Panc1 (cell line): ENCODE measurements at regions not wholly inside any gene's neighbourhood (a gene's known extent, or its start where the extent isn't known, plus 50 kb on each side); places are given as distances from the start of the nearest gene placed in this dataset.

Experiments used
- ATAC-seq: fragments of 200-7000 bp; cut with Tn5 transposase; 2 replicates; pipeline ENCODE4 v1.9.1; 2020; ENCODE audit warnings: mild to moderate bottlenecking, moderate library complexity
- BruUV-seq: library from RNA; stranded (reverse); fragments of 400-500 nt; replicated peaks from 2 replicates; lab custom pipeline; 2021; lab: Mats Ljungman, UMichigan
- CTCF ChIA-PET: fragments of 300-600 bp; sonication (Branson Sonifier 250); formaldehyde crosslinking; loops from one replicate; lab custom pipeline; 2022; ENCODE audit warnings: antibody characterized with exemption; lab: Charles Lee
- POLR2A ChIA-PET: fragments of 300-600 bp; sonication (Branson Sonifier 250); formaldehyde crosslinking; loops from one replicate; lab custom pipeline; 2022; ENCODE audit warnings: antibody characterized with exemption; lab: Charles Lee
- DNase-seq: peaks from one replicate; pipeline ENCODE4 v3.0.0-alpha.2; 2010; ENCODE audit warnings: low read depth, low spot score
- H3K27ac ChIP-seq: 2 replicates; pipeline ENCODE4 v1.5.1; 2011; ENCODE audit warnings: mild to moderate bottlenecking, low read length, inconsistent platforms
- H3K27me3 ChIP-seq: fragments of 200-500 bp; sonication (Bioruptor generic); 2 replicates; pipeline ENCODE4 v1.6.0; 2014; ENCODE audit warnings: low read length, inconsistent platforms; ENCODE audit not compliant: control insufficient read depth, insufficient read depth
- H3K36me3 ChIP-seq: fragments of 200-500 bp; sonication (Bioruptor generic); 2 replicates; pipeline ENCODE4 v1.5.1; 2014; ENCODE audit warnings: inconsistent platforms, mild to moderate bottlenecking, low read length, moderate library complexity; ENCODE audit not compliant: control insufficient read depth, insufficient read depth
- H3K4me1 ChIP-seq: 2 replicates; pipeline ENCODE4 v1.5.1; 2011; ENCODE audit warnings: inconsistent platforms, mild to moderate bottlenecking, low read length, moderate library complexity; ENCODE audit not compliant: control insufficient read depth, insufficient read depth
- H3K4me3 ChIP-seq, 2 experiments: 2 replicates each; pipeline ENCODE4 v1.5.1; 2011 to 2012; ENCODE audit warnings: low read depth in 2 of 2, low read length in 2 of 2, mild to moderate bottlenecking in 2 of 2, inconsistent platforms in 1 of 2, moderate library complexity in 1 of 2
- H3K9me3 ChIP-seq: fragments of 200-500 bp; sonication (Bioruptor generic); 2 replicates; pipeline ENCODE4 v1.5.1; 2014; ENCODE audit warnings: low read depth, mild to moderate bottlenecking, inconsistent platforms, low read length, moderate library complexity; ENCODE audit not compliant: control insufficient read depth, insufficient read depth
- POLR2AphosphoS5 ChIP-seq: IDR thresholded peaks from 2 replicates; pipeline ENCODE4 v1.6.1; 2012; ENCODE audit warnings: mild to moderate bottlenecking, low read depth, low read length, moderate library complexity
- SIN3A ChIP-seq: IDR thresholded peaks from 2 replicates; pipeline ENCODE4 v1.6.1; 2012; ENCODE audit warnings: low read depth, mild to moderate bottlenecking, low read length, moderate library complexity, borderline replicate concordance; ENCODE audit not compliant: insufficient read depth
- TCF7L2 ChIP-seq: IDR thresholded peaks from 2 replicates; pipeline ENCODE4 v1.6.1; 2011; ENCODE audit warnings: mild to moderate bottlenecking, low read depth, low read length, inconsistent platforms
- in situ Hi-C: cut with HindIII; loops from 2 replicates; pipeline ENCODE4 v1.10.0; 2016; ENCODE audit warnings: low sequenced_read_pairs, low pct_unique_long_range_greater_than_20kb
- intact Hi-C: fragments of 100-400 bp; cut with micrococcal nuclease; formaldehyde crosslinking; loops from one replicate; pipeline ENCODE4 v1.10.0; 2022; ENCODE audit not compliant: unreplicated experiment
- TF ChIP-seq, protein P1 (sequence below), 2 experiments: IDR thresholded peaks; 2 replicates each; pipeline ENCODE4 v1.6.1; 2011 to 2012; ENCODE audit warnings: low read depth in 2 of 2, control low read depth in 1 of 2, low read length in 1 of 2, mild to moderate bottlenecking in 1 of 2, moderate library complexity in 1 of 2; ENCODE audit not compliant: insufficient read depth in 1 of 2
- TF ChIP-seq, protein P2 (sequence below): fragments of 450-650 bp; IDR thresholded peaks from 2 replicates; pipeline ENCODE4 v1.5.1; 2017; ENCODE audit warnings: mild to moderate bottlenecking

DNA sequence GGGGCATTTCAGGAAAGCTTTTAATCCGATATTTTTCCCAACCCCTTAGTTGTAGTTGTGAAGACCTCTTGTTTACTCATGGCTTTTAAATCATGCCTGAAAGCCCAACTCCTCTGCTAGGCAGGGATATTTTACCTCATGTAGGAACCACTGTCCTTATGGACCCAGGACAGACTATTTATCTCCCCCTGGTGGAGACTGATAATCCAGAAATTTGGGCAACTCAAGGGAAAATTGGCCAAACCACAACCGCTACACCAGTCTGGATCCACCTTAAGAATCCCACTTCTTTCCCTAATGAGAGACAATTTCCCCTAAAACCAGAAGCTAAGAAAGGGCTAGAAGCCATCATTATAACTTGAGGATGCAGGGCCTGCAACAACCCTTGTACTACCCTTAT is 248.1 kb upstream of the STAC start:
- Histone ChIP-seq H3K27ac (no peak overlapping the region), H3K27me3 (no peaks in the 10 kb centered on the region), H3K9me3 (no peaks in the 10 kb centered on the region), H3K4me1 (no peaks in the 10 kb centered on the region), H3K36me3 (no peaks in the 10 kb centered on the region), H3K4me3 (no peak overlapping the region)
- no TSS peak for BruUV-seq
- ChIA-PET CTCF (no interaction called here), POLR2A (no interaction called here)
- intact Hi-C loops (loop anchor here (10.0 kb wide), 1 partner anchor 233 kb away; no protein-coding TSS in a partner anchor), in situ Hi-C loops (no loop called here)
- TF ChIP-seq POLR2AphosphoS5 (no peak), SIN3A (no peak), TCF7L2 (no peak)
- TF ChIP-seq, protein P1, sequence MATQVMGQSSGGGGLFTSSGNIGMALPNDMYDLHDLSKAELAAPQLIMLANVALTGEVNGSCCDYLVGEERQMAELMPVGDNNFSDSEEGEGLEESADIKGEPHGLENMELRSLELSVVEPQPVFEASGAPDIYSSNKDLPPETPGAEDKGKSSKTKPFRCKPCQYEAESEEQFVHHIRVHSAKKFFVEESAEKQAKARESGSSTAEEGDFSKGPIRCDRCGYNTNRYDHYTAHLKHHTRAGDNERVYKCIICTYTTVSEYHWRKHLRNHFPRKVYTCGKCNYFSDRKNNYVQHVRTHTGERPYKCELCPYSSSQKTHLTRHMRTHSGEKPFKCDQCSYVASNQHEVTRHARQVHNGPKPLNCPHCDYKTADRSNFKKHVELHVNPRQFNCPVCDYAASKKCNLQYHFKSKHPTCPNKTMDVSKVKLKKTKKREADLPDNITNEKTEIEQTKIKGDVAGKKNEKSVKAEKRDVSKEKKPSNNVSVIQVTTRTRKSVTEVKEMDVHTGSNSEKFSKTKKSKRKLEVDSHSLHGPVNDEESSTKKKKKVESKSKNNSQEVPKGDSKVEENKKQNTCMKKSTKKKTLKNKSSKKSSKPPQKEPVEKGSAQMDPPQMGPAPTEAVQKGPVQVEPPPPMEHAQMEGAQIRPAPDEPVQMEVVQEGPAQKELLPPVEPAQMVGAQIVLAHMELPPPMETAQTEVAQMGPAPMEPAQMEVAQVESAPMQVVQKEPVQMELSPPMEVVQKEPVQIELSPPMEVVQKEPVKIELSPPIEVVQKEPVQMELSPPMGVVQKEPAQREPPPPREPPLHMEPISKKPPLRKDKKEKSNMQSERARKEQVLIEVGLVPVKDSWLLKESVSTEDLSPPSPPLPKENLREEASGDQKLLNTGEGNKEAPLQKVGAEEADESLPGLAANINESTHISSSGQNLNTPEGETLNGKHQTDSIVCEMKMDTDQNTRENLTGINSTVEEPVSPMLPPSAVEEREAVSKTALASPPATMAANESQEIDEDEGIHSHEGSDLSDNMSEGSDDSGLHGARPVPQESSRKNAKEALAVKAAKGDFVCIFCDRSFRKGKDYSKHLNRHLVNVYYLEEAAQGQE (IDR thresholded peaks at IDR 0.05; ENCODE audit: insufficient read depth in 1 of 2, low read depth in 2 of 2, low read length in 1 of 2) = no peak
- TF ChIP-seq, protein P2, sequence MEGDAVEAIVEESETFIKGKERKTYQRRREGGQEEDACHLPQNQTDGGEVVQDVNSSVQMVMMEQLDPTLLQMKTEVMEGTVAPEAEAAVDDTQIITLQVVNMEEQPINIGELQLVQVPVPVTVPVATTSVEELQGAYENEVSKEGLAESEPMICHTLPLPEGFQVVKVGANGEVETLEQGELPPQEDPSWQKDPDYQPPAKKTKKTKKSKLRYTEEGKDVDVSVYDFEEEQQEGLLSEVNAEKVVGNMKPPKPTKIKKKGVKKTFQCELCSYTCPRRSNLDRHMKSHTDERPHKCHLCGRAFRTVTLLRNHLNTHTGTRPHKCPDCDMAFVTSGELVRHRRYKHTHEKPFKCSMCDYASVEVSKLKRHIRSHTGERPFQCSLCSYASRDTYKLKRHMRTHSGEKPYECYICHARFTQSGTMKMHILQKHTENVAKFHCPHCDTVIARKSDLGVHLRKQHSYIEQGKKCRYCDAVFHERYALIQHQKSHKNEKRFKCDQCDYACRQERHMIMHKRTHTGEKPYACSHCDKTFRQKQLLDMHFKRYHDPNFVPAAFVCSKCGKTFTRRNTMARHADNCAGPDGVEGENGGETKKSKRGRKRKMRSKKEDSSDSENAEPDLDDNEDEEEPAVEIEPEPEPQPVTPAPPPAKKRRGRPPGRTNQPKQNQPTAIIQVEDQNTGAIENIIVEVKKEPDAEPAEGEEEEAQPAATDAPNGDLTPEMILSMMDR = no peak
- DNase-seq (no peak), ATAC-seq (no peak)

DNA sequence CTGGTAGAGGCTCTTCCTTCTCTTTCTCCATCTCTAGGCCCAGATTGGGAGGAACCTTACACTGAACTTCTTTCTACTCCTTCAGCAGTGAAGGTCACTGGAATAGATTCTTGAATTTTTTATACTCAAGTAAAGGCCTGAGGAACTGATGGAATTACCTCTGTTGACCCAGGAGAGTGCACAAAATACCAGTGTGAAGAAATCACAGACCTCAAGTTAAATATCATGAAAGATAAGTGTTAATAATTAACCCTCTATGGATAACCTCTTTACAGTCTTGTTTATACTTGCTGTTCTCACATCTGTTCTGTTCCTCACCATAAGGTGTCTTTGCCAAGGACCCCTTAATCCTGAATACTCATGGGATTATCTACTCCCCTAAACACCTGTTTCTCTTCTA is 244.4 kb upstream of the STAC start:
- ATAC-seq = no peak
- no peak overlapping the region for H3K27ac ChIP-seq
- no peaks in the 10 kb centered on the region for H3K4me1 ChIP-seq
- TF ChIP-seq SIN3A (no peak), POLR2AphosphoS5 (no peak), TCF7L2 (no peak)
- TF ChIP-seq, protein P2 = no peak
- TF ChIP-seq, protein P1 (IDR thresholded peaks at IDR 0.05; ENCODE audit: insufficient read depth in 1 of 2, low read depth in 2 of 2, low read length in 1 of 2) = no peak
- in situ Hi-C loops (no loop called here), intact Hi-C loops (loop anchor here (10.0 kb wide), 1 partner anchor 229 kb away; no protein-coding TSS in a partner anchor)
- H3K4me3 ChIP-seq = no peak overlapping the region
- no peaks in the 10 kb centered on the region for H3K9me3 ChIP-seq
- POLR2A ChIA-PET = no interaction called here
- CTCF ChIA-PET = no interaction called here
- H3K36me3 ChIP-seq = no peaks in the 10 kb centered on the region
- DNase-seq = no peak
- no TSS peak for BruUV-seq
- H3K27me3 ChIP-seq = no peaks in the 10 kb centered on the region
